ENCODE measurements at regions not wholly inside any gene's neighbourhood (a gene's known extent, or its start where the extent isn't known, plus 50 kb on each side); places are given as distances from the start of the nearest gene placed in this dataset.

DNA sequence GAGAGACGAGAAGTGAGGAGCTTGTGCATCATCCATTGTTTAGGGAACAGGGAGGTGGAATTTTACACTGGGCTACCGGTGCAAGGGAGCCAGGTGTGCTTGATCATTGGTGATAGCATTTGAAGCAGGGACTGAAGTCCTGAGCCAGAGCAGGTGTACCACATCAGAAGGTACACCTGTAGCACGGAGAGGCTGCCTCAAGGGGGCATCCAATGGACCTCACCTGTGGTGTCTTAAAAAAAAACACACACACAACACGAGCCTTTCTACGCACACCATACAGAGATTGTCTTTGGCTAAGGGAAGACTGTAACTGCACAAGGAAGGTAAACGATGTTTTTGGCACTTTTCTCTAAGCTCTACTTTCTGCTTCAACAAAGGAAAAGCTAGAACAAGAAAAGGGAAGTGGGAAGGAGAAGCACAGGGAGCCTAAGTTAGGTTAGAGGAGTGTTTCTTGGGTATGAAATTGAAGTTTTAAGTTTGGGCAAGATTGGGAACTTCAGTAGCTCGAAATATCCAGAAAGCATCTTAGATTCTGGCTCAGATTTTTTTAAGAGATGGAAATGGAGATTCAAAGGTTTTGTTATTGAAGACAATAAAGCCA, 334.3 kb upstream of the FBXO33 start:
- TF ChIP-seq SMC3 (IDR thresholded peaks at IDR 0.05; ENCODE audit: low read depth, low read length) (no peak), RAD21 (IDR thresholded peaks at IDR 0.05; ENCODE audit: low read length) (no peak), EP300 (IDR thresholded peaks at IDR 0.05; ENCODE audit: borderline replicate concordance in 1 of 2, low read depth in 1 of 2, low read length in 1 of 2) (no peak), NFIC (IDR thresholded peaks at IDR 0.05; ENCODE audit: borderline replicate concordance) (no peak), SIN3A (IDR thresholded peaks at IDR 0.05; ENCODE audit: borderline replicate concordance, low read depth, low read length) (no peak)
- TF ChIP-seq, protein P1, sequence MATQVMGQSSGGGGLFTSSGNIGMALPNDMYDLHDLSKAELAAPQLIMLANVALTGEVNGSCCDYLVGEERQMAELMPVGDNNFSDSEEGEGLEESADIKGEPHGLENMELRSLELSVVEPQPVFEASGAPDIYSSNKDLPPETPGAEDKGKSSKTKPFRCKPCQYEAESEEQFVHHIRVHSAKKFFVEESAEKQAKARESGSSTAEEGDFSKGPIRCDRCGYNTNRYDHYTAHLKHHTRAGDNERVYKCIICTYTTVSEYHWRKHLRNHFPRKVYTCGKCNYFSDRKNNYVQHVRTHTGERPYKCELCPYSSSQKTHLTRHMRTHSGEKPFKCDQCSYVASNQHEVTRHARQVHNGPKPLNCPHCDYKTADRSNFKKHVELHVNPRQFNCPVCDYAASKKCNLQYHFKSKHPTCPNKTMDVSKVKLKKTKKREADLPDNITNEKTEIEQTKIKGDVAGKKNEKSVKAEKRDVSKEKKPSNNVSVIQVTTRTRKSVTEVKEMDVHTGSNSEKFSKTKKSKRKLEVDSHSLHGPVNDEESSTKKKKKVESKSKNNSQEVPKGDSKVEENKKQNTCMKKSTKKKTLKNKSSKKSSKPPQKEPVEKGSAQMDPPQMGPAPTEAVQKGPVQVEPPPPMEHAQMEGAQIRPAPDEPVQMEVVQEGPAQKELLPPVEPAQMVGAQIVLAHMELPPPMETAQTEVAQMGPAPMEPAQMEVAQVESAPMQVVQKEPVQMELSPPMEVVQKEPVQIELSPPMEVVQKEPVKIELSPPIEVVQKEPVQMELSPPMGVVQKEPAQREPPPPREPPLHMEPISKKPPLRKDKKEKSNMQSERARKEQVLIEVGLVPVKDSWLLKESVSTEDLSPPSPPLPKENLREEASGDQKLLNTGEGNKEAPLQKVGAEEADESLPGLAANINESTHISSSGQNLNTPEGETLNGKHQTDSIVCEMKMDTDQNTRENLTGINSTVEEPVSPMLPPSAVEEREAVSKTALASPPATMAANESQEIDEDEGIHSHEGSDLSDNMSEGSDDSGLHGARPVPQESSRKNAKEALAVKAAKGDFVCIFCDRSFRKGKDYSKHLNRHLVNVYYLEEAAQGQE (IDR thresholded peaks at IDR 0.05; ENCODE audit: low read depth, low read length) = no peak
- TF ChIP-seq, protein P2, sequence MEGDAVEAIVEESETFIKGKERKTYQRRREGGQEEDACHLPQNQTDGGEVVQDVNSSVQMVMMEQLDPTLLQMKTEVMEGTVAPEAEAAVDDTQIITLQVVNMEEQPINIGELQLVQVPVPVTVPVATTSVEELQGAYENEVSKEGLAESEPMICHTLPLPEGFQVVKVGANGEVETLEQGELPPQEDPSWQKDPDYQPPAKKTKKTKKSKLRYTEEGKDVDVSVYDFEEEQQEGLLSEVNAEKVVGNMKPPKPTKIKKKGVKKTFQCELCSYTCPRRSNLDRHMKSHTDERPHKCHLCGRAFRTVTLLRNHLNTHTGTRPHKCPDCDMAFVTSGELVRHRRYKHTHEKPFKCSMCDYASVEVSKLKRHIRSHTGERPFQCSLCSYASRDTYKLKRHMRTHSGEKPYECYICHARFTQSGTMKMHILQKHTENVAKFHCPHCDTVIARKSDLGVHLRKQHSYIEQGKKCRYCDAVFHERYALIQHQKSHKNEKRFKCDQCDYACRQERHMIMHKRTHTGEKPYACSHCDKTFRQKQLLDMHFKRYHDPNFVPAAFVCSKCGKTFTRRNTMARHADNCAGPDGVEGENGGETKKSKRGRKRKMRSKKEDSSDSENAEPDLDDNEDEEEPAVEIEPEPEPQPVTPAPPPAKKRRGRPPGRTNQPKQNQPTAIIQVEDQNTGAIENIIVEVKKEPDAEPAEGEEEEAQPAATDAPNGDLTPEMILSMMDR (IDR thresholded peaks at IDR 0.05) = no peak
- TF ChIP-seq, protein P3, sequence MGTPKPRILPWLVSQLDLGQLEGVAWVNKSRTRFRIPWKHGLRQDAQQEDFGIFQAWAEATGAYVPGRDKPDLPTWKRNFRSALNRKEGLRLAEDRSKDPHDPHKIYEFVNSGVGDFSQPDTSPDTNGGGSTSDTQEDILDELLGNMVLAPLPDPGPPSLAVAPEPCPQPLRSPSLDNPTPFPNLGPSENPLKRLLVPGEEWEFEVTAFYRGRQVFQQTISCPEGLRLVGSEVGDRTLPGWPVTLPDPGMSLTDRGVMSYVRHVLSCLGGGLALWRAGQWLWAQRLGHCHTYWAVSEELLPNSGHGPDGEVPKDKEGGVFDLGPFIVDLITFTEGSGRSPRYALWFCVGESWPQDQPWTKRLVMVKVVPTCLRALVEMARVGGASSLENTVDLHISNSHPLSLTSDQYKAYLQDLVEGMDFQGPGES (IDR thresholded peaks at IDR 0.05; ENCODE audit: low read depth, low read length) = no peak
